GM21447 (cell line): ENCODE measurements at regions not wholly inside any gene's neighbourhood (a gene's known extent, or its start where the extent isn't known, plus 50 kb on each side); places are given as distances from the start of the nearest gene placed in this dataset.
"Not testable (repeated sequence)": the region's sequence is repeated elsewhere in the genome, so short reads cannot be mapped to it uniquely, and the experiment has no call there.

Experiments
- ATAC-seq: cut with Tn5 transposase; IDR thresholded peaks from one replicate; pipeline ENCODE4 v1.9.1; 2021; ENCODE audit not compliant: unreplicated experiment

GRCh38 chr6:63010962-63011361 is 200.3 kb upstream of the FKBP1C start:
- not testable (repeated sequence) for ATAC-seq

- no peak for ATAC-seq
These were observed 197.0 kb upstream of the FKBP1C start for GRCh38 chr6:63014290-63014689.

DNA sequence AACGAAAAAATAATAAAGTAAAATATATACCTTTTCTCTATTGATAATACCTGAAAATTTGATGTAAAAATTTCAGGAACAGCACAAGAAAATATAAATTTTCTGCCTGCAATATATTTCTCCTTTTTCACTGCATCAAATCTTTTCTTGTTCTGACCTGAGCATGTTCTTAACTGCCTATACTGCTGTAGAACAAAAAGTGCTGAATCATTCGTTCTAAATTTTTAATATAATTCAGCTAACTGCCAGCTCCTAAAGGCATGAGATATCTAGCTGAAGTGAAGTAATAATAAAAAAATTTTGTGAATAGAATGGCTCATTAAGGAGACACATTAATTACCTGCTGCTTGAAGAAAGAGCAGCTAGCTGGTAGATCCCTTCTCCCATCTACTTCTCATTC is 188.6 kb upstream of the FKBP1C start:
- no peak for ATAC-seq

DNA sequence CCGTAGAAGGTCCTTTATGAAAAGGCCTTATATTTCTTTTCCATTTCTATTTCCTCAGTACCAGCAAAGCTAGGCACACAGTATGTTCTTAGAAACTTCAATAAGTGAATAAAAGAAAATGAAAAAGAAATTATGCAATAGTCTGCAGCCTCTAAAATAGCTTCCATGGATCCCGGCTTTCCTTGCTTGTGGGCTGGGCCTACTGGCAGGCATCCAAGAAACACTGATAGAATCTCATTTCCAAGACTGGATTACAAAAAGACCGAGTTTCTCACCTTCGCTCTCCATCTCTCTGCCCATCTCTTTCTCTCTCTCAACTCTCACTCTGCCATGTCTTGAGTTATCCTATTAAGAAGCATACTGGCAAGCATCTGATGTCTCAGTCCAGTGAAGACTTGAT is 187.5 kb upstream of the FKBP1C start:
- ATAC-seq, result no peak

DNA sequence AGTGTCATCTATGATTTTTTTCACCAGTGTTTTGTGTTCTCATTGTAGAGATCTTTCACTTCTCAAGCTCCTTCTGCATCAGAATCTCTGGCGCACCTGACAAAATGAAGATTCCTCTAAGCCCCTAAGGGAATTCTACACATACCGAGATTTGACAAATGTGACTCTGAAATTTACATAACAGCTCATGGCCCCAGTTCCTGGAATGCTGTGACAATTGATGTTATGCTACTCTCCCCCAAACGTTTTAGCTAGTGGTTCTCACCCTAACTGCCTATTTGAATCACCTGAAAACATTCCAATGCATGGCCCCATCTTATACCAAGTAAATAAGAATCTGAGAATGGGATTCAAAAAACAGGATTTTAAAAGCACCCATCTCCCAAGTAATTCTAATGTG is 162.1 kb upstream of the FKBP1C start:
- ATAC-seq, result no peak

DNA sequence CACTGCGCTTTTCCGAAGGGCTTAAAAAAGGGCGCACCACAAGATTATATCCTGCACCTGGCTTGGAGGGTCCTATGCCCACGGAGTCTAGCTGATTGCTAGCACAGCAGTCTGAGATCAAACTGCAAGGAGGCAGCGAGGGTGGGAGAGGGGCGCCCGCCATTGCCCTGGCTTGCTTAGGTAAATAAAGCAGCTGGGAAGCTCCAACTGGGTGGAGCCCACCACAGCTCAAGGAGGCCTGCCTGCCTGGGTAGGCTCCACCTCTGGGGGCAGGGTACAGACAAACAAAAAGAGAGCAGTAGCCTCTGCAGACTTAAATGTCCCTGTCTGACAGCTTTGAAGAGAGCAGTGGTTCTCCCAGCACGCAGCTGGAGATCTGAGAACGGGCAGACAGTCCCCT is 158.1 kb upstream of the FKBP1C start:
- not testable (repeated sequence) for ATAC-seq

DNA sequence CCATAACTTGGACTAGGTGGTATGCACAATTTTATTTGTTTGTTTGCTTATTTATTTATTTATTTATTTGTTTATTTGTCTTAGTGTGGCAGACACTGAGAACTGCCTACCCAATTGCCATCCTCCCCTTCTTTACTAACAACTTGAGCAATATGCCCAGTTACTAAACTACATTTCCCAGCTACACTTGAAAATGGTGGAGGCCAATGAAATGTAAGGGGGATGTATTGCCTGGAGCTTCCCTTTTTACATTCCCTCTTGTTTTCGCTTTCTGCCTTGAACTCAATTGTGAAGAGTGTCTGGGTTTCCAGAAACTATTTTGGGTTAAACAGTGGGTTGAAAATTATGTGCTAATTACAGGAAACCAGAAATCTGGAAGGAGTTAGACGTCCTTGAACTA is 152.7 kb upstream of the FKBP1C start:
- no peak for ATAC-seq

GRCh38 chr6:63063631-63064271 is 147.5 kb upstream of the FKBP1C start:
- no peak for ATAC-seq

- no peak for ATAC-seq
These were observed 145.1 kb upstream of the FKBP1C start for GRCh38 chr6:63066055-63066704.

DNA sequence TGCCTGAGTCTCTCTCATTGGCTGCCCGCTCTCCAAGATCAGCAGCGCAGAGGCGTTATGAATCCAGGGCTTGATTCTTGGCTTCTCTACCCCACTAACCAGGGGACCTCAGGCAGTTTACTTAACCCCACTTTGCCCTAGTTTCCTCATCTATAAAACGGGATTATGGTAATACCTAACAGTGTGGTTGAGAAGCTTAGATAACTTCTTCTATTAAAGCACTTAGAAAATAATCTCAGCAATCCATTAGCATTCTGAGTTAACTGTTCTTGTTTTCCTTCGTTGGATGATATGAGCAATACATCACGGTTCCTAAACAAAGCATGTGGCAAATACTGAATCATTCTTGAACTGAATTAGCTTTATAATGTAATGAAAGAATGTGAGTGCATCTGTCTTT is 116.3 kb upstream of the FKBP1C start:
- ATAC-seq, result no peak

GRCh38 chr6:63097222-63097621 is 114.0 kb upstream of the FKBP1C start:
- ATAC-seq, result peak; percentile 59

DNA sequence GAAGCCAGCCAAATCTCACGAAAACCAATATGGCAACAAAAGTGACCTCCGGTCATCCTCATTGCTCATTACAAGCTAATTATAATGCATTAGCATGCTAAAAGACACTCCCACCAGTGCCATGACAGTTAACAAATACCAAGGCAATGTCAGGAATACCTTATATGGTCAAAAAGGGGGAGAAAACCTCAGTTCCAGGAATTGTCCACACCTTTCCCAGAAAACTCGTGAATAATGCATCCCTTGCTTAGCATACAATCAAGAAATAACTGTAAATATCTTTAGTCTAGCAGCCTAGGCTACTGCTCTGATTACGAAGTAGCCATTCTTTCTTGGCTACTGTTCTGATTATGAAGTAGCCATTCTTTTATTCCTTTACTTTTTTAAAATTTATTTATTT is 112.5 kb upstream of the FKBP1C start:
- no peak for ATAC-seq

- no peak for ATAC-seq
These were observed 111.4 kb upstream of the FKBP1C start for GRCh38 chr6:63099772-63100459.

GRCh38 chr6:63114610-63115211 is 96.6 kb upstream of the FKBP1C start:
- ATAC-seq, result peak; percentile 79

DNA sequence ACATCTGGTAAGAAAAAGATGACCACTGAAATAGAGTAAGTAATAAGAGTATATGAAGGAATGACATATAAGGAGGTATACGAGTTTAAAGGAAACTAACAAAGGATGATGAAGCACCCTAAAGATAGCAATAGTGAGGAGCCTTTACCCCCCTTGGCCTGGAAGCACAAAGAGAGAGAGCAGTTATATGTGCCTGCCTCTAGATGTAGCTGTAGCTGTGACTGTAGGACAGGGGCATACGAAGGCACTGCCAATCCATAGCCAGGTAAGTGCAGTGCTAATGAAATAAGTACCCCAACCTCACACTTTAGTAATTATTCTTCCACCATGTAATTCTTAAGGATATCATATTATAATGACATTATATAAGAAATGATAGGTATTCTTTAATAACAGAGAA is 90.1 kb upstream of the FKBP1C start:
- ATAC-seq, result no peak

- ATAC-seq, result no peak
These were observed 71.2 kb upstream of the FKBP1C start for GRCh38 chr6:63140114-63140513.

DNA sequence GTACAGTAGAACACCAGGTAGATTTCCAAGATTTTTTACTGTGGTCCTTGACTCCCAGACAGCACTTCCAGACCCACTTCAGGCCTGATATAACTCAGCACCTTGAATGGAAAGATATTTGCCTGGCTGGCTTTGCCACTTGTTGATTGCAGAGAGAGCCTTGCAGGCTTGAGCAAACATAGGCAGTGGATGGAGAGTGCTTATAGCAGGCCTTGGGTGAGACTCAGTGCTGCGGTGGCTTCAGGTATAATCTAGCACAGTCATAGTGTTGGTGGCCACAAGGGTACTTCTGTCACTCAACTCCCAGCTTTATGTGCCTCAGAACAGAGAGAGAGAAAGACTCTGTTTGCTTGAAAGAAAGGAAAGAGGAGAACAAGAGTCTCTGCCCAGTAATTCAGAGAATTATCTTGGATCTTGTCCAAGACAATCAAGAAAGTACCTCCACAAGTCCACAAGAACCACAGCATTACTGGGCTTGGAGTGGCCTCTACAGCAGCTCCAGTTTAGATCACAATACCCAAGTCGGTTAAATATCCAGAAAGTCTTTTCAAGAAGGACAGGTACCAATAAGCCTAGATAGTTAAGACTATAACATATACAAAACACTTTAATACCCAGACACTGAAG is 70.5 kb upstream of the FKBP1C start:
- no peak for ATAC-seq

GRCh38 chr6:63149730-63150129 is 61.5 kb upstream of the FKBP1C start:
- ATAC-seq, result no peak

GRCh38 chr6:63154535-63154934 is 56.7 kb upstream of the FKBP1C start:
- ATAC-seq, result no peak
